ENCODE measurements at regions not wholly inside any gene's neighbourhood (a gene's known extent, or its start where the extent isn't known, plus 50 kb on each side); places are given as distances from the start of the nearest gene placed in this dataset.

GRCh38 chr9:17064558-17064957 lies 70.3 kb upstream of the CNTLN start:
- TF ChIP-seq TCF12 (IDR thresholded peaks at IDR 0.05; ENCODE audit: low read depth) (no peak), EP300 (IDR thresholded peaks at IDR 0.05; ENCODE audit: borderline replicate concordance) (no peak), CREB1 (IDR thresholded peaks at IDR 0.05; ENCODE audit: low read depth) (no peak), REST (IDR thresholded peaks at IDR 0.05; ENCODE audit: low read depth) (no peak), TAF1 (IDR thresholded peaks at IDR 0.05; ENCODE audit: low read depth) (no peak), CEBPB (IDR thresholded peaks at IDR 0.05) (no peak), FOXM1 (IDR thresholded peaks at IDR 0.05; ENCODE audit: borderline replicate concordance, low read depth) (no peak), NFIC (IDR thresholded peaks at IDR 0.05) (no peak), RAD21 (IDR thresholded peaks at IDR 0.05; ENCODE audit: low read depth) (no peak), TEAD4 (IDR thresholded peaks at IDR 0.05) (no peak), MAX (IDR thresholded peaks at IDR 0.05) (no peak), YY1 (IDR thresholded peaks at IDR 0.05; ENCODE audit: low read depth) (no peak), USF1 (IDR thresholded peaks at IDR 0.05) (no peak)
